ENCODE measurements at regions not wholly inside any gene's neighbourhood (a gene's known extent, or its start where the extent isn't known, plus 50 kb on each side); places are given as distances from the start of the nearest gene placed in this dataset.
"Not testable (repeated sequence)": the region's sequence is repeated elsewhere in the genome, so short reads cannot be mapped to it uniquely, and the experiment has no call there.

- no peak for DNase-seq (ENCODE audit: low spot score)
Observed at GRCh38 chr6:163766936-163767335, 352.4 kb downstream of the QKI start.

DNA sequence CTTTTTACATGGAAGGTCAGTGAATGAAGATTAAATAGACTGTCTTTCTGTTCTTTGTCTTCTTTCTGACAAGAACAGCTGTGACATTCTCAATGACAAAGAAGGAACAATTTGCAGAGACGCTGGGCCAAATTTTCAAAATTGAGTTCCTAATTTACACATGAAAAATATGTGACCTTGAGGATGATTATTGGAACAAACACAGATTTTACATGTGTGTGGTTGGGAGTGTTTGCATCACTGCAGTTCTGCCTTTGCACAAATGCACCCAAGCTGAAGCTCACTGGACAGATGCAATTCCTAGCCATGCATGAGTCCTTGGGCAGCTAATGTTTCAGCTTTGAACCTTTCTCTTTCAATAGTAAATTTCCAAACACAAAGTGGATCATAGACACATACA, 350.8 kb downstream of the QKI start:
- no peak for DNase-seq (ENCODE audit: low spot score)

DNA sequence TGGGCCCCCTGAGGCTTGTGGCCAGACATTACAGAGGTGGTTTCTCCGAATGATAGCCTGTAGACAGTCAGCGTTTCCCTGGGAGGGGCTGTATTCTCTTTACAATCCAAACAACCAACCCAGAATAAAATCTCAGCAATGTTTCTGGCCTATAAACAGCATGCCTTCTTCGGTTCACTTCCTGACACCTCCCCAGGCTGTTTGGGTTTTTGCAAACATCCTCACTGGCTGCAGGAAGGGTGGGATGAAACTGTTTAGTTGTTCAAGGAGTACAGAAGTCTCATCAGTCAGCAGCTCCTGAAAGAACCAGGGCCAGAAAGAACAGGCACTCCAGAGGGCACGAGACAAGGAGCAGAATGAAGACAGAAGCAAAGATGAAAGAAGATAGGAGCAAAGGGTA, 350.0 kb downstream of the QKI start:
- DNase-seq (ENCODE audit: low spot score) = no peak

- DNase-seq (ENCODE audit: low spot score) = no peak
Observed at GRCh38 chr6:163761481-163761880, 347.0 kb downstream of the QKI start.

- DNase-seq (ENCODE audit: low spot score) = no peak
Observed at GRCh38 chr6:163760860-163761259, 346.3 kb downstream of the QKI start.

- peak; percentile 65 for DNase-seq (ENCODE audit: low spot score)
Observed at GRCh38 chr6:163759542-163759941, 345.0 kb downstream of the QKI start.

DNA sequence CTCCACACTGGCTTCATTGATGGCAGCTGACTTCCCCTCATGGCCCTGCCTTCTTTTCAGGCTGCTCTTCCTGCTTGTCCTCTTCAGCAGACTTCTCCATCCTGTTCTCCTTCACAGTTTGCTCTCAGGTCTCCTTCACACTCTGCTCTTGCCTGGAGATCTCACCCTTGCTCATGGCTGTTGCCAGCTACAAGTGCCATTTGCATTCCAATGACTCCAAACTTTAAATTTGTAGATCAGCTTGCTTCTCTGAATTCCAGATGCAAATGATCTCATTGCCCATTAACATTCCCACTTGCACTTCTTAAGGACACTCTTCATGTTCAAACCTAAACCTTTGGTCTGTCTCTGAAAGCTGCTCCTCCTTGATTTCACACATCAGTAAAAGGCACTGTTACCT, 343.0 kb downstream of the QKI start:
- DNase-seq (ENCODE audit: low spot score) = no peak

GRCh38 chr6:163756079-163756478, 341.6 kb downstream of the QKI start:
- no peak for DNase-seq (ENCODE audit: low spot score)

GRCh38 chr6:163754866-163755265, 340.3 kb downstream of the QKI start:
- no peak for DNase-seq (ENCODE audit: low spot score)

DNA sequence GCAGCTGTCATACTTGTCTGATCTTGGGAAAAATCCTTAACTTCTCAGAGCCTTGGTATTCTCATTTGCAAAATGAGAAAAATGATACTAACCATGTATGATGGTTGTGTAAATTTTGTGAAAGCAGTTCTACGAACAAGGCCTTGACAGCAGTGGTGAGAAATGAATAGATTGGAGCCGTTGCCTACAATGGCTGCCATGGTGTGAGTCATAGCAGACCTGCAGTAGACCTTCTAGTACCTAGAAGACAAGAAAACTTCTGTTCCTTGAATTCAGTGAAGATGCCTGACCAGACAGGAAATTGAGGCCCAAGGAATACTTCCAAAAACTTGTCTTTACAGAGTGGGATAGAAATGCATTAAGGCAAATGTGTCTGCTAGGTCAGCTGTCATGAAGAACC, 338.9 kb downstream of the QKI start:
- DNase-seq (ENCODE audit: low spot score) = no peak

GRCh38 chr6:163752446-163752845, 337.9 kb downstream of the QKI start:
- DNase-seq (ENCODE audit: low spot score) = no peak

DNA sequence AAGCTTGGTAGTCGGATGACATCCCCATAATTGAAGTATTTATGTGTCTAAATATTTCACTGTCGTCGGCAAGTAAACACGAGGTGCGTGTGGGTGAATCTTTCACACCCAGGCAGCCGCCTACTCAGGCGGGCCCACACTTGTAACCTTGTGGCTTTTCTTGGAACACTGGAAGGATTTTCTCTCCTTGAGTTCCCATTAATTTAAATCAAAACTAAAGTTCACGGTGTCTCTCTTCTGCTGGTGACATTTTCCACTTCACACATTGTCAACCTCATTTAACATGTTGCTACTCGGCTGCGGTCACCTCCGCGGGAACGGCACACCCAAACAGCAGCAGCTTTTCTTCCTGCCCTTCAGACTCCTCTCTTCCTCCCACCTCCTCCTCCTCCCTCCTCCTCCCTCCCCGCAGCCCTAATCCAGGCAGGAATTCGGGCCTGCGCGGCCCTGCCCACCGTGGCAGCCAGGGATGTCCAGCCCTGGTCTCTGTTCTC, 336.6 kb downstream of the QKI start:
- no peak for DNase-seq (ENCODE audit: low spot score)

GRCh38 chr6:163750431-163751031, 336.0 kb downstream of the QKI start:
- DNase-seq (ENCODE audit: low spot score) = no peak

DNA sequence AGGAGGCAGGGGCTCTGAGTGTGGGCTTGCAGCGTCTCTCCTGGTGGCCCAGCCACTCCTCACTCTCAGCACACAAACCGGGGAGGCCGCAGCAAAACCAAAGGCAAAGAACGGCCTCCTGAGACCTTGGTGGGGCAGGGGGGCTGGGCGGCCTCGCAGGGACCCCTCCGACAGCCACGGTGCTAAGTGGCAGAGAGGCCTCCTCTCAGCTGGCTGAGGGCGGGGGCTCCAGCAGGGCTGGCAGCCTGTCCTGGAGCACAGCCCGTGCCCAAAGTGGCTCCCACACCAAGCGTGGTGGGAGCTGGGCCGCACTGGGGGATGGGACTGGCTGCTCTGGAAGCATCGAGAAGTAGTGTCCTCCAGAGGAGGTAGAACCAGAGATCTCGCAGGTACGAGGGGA, 334.4 kb downstream of the QKI start:
- DNase-seq (ENCODE audit: low spot score) = no peak

DNA sequence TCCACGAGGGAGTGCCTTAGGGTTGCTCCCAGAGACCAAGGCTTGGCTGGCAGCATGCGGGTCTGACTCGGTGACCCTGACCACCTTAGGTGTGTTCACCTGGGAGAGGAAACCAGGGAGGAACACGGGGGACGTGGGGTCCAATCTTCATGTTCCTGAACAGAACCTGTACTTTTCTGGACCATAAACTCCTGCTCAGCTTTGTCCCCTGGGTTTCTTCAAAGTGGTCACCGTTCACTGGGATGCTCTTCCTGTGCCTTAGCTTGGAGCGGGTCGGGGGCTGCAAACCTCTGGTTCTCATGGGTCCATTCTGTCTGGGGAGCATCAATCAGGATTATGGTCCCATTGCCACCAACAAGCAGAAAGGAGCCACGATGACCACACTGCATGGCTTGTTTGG, 333.5 kb downstream of the QKI start:
- no peak for DNase-seq (ENCODE audit: low spot score)

DNA sequence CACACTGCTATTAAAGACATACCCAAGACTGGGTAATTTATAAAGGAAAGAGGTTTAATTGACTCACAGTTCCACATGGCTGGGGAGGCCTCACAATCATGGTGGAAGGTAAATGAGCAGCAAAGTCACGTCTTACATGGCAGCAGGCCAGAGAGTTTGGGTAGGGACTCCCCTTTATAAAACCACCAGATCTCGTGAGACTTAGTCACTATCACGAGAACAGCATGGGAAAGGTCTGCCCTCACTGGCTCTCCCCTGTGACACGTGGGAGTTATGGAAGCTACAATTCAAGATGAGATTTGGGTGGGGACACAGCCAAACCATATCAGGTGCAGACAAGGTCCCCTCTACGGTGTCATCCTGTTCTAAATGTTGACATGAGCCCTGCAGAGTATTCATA, 332.5 kb downstream of the QKI start:
- DNase-seq (ENCODE audit: low spot score) = not testable (repeated sequence)

GRCh38 chr6:163745536-163746400, 331.2 kb downstream of the QKI start:
- peak; percentile 93 for DNase-seq (ENCODE audit: low spot score)

GRCh38 chr6:163744256-163744925, 329.9 kb downstream of the QKI start:
- DNase-seq (ENCODE audit: low spot score) = no peak

DNA sequence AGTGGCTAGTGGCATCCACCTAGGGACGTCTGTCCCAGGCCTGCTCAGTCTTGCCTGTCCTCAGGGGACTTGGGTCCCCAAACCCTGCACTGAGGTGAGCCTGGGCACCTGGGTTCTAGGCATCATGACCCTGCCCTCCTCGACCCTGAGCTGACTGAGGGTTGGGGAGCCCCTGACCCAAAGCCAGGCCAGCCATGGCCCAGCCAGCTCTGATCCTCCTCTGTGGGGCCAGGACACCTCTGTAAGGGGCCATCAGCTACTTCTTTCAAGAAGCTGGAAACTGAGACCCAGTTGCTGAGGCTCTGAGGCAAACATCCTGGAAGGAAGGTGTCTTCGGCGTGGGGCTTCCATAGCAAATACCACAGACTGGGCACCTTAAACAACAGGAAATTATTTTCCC, 329.3 kb downstream of the QKI start:
- DNase-seq (ENCODE audit: low spot score) = no peak

- DNase-seq (ENCODE audit: low spot score) = no peak
Observed at GRCh38 chr6:163741743-163742363, 327.3 kb downstream of the QKI start.

DNA sequence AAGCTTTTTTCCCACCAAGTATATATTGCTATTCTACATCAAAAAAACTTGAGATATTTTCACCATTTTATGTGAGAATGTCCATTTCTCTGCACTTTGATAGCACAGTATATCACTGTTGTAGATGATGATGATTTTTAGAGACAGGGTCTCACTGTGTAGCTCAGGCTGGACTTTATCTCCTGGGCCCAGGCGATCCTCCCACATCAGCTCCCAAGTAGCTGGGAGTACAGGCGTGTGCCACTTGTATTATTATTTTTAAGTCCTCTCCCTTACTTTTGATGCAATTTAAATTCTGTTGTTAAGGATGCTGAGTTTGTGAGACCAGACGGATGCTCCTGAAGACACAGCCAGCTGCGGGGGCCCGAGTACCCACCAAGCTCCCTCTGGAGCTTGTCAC, 326.8 kb downstream of the QKI start:
- DNase-seq (ENCODE audit: low spot score) = no peak

GRCh38 chr6:163739966-163740365, 325.4 kb downstream of the QKI start:
- no peak for DNase-seq (ENCODE audit: low spot score)

DNA sequence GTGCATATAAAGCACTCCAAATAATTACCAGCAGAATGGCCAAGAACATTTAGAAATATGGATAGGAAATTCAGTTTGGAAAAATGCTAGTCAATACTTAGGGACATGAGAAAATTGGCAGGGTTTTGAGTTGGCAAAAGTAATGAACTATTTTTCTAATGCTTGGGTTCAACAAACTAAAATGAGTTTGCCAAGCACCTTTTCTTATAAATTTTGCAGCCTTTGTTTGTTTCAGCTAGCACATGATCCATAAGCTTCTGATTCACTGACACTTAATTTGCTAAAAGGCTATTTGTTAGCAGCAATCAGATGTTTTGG, 324.8 kb downstream of the QKI start:
- DNase-seq (ENCODE audit: low spot score) = no peak
